Upper lobe of left lung (tissue), 4 donors: ENCODE measurements at regions not wholly inside any gene's neighbourhood (a gene's known extent, or its start where the extent isn't known, plus 50 kb on each side); places are given as distances from the start of the nearest gene placed in this dataset.

Experiments used
- EP300 ChIP-seq, 4 donors: sonication (generic); formaldehyde crosslinking; IDR thresholded peaks; one replicate each; pipeline ENCODE4 v1.5.1; 2017; ENCODE audit warnings: antibody characterized with exemption in 4 of 4, control low read depth in 2 of 4
- POLR2A ChIP-seq, 4 donors: fragments of 450-650 bp; IDR thresholded peaks; one replicate each; pipeline ENCODE4 v1.5.1; 2016 to 2017; ENCODE audit warnings: antibody characterized with exemption in 4 of 4, mild to moderate bottlenecking in 2 of 4
- POLR2AphosphoS5 ChIP-seq, 2 donors: sonication (generic); formaldehyde crosslinking; IDR thresholded peaks; one replicate each; pipeline ENCODE4 v1.5.1; 2017; ENCODE audit warnings: antibody characterized with exemption in 2 of 2
- TF ChIP-seq, protein P1 (sequence below), 6 experiments: fragments of 450-650 bp in 4 of 6; fragments of 200-600 bp in 2 of 6; sonication (generic) in 2 of 6; IDR thresholded peaks; one replicate each; pipeline ENCODE4 v1.5.1; 2016 to 2019; ENCODE audit warnings: antibody characterized with exemption in 6 of 6

DNA sequence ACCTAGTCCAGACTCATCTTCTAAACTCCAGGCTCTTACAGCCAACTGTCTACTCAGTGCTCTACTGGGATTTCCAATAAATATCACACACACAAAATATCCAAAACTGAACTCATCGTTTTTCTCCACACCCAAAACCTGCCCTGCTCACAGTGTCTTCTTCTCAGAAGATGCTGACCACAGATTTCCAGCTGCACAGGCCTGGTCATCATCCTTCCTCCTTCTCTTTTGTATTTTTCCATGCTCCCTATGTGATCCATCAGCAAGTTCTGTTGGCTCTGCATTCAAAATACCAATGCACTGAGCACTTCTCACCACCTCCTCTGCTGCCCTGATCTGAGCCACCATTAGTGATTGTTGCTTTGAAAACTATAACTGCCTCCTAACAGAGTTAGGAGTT lies 159.5 kb upstream of the KAZN start:
- TF ChIP-seq, protein P1, sequence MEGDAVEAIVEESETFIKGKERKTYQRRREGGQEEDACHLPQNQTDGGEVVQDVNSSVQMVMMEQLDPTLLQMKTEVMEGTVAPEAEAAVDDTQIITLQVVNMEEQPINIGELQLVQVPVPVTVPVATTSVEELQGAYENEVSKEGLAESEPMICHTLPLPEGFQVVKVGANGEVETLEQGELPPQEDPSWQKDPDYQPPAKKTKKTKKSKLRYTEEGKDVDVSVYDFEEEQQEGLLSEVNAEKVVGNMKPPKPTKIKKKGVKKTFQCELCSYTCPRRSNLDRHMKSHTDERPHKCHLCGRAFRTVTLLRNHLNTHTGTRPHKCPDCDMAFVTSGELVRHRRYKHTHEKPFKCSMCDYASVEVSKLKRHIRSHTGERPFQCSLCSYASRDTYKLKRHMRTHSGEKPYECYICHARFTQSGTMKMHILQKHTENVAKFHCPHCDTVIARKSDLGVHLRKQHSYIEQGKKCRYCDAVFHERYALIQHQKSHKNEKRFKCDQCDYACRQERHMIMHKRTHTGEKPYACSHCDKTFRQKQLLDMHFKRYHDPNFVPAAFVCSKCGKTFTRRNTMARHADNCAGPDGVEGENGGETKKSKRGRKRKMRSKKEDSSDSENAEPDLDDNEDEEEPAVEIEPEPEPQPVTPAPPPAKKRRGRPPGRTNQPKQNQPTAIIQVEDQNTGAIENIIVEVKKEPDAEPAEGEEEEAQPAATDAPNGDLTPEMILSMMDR (IDR thresholded peaks at IDR 0.05), result no peak
- no peak for TF ChIP-seq EP300 (IDR thresholded peaks at IDR 0.05)
- TF ChIP-seq POLR2AphosphoS5 (IDR thresholded peaks at IDR 0.05), result no peak
- TF ChIP-seq POLR2A (IDR thresholded peaks at IDR 0.05), result no peak
